ENCODE measurements at regions not wholly inside any gene's neighbourhood (a gene's known extent, or its start where the extent isn't known, plus 50 kb on each side); places are given as distances from the start of the nearest gene placed in this dataset.

DNA sequence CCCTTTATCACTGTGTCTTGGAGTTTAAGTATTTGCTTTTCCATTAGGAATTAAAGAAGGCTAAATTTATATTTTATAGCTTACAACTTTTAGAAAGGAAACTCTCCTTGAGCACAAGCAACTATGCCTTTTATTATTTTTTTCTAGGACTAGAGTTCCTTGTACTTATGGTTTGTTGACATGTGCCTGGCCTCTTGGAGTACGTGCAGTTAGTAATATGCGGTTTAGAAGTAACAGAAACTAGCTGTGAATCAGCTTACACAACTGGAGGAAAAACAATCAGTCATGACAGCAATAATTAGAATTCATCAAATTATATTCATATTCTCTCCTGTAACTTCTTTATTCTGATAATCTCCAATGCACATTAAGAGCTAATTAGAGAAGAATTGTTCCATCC is 428.7 kb downstream of the AEBP2 start:
- DNase-seq (ENCODE audit: low read depth) = peak; percentile 55

DNA sequence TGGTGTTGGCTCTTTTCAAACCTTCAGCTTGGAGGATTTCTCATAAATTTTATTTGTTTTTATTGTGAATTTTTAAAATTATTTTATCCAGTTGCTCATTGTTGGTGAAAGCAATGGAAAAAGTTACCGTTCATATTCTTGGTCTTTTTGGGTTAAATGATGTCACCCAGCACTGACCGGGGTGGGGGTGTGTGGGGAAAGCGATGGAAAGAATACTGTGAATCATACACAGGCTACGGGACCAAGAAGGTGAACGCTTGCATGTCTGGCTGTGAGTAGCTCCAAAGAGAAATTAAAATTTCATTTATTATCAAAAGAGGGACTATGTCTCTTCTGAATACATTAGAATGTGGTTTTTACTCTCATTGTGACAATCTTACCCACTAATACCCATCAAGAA is 430.1 kb downstream of the AEBP2 start:
- no peak for DNase-seq (ENCODE audit: low read depth)

DNA sequence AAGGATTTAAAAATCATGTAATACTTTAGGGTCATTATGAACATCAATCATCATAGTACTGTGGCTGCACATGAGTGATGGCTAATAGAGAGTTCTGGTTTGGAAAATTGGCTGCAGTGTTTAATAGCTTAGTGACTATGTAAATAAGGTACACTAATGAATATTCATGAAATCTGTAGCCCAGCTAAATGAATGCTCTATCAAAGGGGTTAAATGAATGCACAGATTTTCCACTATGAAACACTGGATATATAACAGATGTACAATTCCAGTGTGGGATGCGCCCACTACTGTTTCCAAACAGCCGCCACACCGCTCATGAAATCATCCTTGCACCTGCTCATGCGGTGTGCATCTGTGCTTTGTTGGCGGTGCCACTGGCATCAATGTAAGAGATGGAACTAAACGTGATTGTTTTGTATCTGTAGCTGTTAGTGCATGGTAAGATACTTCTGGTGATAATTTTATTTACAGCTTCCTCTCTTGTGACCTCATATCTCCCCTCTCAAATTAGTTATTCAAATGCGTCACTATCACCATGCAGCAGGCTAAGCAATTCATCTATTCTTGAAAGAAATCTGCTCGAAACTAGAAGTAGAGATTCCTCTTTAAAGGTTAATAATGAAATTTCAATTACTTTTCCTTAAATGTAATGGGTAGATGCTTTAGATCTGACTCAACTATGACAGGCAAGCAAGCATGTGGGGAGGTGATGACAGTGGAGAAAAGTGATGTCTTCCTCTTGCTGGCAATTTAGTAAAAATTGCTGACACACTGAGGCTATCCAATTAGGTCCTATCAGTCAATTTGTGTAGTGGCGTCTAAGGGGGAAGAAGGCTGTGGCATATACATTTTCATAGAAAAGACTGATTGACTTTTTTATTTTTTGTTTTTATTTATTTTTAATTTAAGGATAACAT is 433.6 kb downstream of the AEBP2 start:
- no peak for DNase-seq (ENCODE audit: low read depth)

DNA sequence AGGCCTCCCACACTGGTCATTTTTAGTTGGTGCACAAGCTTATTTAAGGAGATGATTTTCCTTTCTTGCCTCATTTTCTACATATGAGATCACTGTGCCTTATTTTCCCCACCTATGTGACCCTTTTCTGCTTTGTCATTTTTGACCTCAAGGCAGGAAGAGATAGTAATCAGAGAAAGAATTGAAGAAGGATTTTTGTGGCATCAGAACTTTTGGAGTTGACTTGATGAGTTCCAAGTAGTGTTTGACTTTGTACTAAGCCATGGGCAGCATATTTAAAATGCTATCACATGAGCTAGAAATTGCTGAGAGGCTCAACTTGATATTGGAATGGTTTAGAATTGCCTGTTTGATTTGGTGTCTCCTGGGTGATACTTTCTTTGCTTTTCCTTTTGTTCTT is 440.8 kb downstream of the AEBP2 start:
- no peak for DNase-seq (ENCODE audit: low read depth)

DNA sequence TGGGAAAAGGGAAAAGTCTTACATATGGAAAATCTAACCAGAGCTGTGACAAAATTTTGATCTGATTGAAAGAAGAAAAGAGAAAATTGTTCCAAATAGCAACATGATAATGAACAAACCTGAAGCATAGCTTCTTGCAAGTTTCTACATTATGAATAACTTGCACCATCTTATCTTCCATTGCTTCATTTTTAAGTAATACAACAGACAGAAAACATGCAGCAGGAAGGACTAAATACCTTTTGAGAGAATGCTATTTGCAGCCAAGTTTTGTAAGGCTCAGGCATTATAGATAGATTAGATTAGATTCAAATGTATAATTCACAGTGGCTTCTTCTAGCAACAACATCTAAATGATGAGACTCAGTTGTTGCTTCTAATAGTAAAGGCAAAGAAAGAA is 441.4 kb downstream of the AEBP2 start:
- no peak for DNase-seq (ENCODE audit: low read depth)

DNA sequence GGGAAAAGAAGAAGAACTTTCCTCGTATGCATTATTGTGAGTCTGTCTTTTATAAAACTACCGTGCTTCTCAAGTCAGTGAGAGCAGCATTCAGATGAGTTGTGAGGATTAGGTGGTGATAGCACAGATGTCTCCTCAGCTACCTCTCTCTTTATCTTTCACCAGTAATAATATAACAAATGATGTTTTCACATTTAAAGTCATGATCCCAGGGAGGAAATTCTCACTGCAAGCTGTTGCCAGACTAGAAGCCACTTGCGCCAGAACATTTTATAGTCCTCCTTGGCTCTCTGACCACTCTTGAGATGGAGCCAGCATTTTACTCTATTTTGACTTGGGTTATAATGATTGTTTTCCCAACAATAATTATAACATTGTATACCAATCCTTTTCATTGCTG is 443.1 kb downstream of the AEBP2 start:
- DNase-seq (ENCODE audit: low read depth) = no peak

DNA sequence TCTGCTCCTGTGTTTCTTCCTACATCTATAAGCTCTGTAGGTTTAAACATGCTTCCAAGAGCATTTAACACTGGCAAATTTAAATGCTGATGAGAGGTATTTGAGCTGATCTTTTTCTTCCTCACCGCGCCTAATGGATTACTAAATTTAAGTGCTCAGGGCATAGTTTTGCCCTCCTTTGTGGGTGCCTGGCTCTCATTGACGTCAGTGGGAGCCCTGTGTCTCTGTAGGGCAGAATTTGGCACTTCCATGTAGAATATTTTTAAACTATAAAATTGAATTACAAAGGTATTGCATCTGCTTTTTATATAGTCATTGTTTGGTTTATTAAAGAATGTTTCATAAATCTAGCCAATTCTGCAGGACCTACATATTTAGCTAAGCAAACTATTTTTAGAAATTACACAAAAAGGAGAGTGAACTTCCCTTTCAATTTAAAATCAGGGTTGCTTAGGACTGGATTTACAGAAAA is 444.8 kb downstream of the AEBP2 start:
- peak; percentile 26 for DNase-seq (ENCODE audit: low read depth)

DNA sequence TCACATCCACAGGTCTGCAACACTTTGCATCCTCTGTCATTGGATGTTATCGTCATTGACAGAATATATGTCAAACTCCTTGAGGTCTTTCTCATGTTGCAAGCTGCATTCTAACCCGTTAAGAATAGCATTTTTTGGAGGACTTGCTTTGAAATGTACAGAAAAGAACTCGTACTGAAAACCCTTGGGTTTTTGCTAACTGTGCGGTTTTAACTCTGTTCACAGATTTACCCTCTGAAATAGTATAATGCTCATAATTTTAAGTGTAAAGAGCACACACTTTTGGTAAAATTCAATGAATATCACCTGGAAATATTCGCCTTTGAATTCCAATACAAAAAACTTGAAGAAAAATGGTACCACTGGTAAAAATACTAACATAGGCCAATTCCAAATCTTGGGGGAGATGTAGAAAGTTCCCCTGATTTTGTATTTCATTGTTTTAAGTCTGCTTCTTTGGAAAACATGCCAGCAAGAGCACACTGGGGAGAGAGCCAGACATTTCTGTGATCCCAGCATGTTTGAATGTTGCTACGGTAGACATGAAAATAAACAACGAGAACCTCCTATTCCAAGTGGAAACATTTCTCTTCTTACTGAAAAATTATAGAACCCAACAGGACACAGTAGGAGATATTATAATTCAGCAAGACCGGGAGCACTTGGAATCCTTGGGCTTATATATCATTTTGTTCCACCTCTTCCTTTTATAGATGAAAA is 446.0 kb downstream of the AEBP2 start:
- no peak for DNase-seq (ENCODE audit: low read depth)

DNA sequence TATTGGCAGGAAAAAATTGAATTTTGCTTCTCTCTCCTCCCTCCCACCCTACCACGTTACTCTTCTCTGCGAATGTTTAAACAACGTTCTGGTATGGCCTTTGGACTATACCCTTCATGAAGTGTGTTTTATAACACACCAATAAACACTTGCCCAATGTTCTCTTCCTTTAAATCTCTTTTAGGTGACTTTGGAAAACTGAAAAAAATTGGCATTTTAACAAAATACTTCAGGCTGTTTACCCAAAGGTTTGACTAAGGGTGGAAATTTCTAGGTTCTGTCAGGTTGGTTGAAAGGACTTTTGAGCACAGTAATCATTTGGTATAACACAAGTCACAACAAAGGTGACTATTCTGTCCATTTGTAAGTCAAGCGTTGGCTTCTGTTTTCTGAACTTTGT is 446.8 kb downstream of the AEBP2 start:
- DNase-seq (ENCODE audit: low read depth) = no peak

DNA sequence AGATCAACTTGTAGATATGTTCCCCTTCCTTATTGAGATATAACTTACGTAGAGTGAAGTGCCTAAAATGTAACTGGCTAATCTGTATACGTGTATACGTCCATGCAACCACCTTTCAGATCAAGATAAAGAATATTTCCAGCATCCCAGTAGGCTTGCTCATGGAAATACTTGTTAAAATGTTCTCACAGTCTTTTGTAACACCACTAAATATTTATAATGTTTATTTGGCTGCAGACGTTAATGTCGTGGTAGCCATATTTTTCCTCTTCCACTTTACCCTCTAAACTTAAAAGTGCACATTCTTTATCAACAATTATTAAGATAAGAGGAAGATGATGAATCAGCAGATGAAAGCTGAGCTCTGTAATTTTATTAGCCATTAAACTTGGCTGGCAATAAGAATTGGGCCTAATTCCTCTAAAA is 447.4 kb downstream of the AEBP2 start:
- no peak for DNase-seq (ENCODE audit: low read depth)

DNA sequence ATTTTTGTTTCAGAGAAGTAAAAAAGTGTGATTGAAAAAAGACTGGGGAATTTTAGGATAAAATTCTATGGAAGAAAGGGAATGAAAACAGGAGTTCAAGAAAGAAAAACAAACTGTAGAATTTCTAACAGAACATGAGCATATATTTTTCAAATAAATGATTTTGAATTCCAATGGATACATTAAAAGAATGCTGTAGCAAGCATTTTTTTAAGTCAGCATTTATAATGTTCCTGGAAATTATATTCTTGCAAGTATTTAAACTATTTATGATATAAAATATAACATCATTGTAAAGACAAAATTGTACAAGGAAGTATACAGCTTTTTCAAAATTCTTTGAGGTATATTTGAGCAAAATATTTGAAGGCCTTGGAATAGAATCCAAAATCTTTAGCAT is 450.7 kb downstream of the AEBP2 start:
- DNase-seq (ENCODE audit: low read depth) = no peak

DNA sequence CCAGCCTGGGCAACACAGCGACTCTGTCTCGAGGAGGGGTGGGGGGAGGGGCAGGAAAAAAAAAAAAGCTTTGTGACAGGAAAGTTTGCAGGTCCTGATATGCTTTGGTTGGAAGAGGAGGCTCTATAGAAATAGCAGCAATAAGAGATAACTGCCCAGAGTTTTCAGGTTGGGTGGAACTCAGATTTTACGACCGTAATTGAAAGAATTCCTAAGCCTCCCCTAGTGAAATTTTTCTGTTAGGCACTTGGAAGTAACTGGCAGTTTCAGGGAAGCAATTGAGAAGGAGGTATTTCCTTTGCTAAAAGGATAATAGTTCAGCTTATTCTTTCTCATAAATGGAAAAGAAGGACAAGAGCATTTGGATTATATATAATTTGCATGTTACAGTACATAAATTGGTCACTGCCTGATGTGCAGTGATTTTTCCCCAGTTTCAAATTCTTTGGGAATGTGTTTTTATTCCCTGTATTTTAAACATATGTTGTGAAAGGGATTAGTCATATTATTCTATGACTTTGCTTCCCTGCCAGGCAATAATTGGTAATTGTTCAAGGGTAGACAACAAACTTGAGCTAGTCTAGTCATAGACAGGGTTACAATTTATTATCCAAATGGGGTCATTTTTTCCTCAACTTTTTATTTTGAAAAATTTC is 452.8 kb downstream of the AEBP2 start:
- DNase-seq (ENCODE audit: low read depth) = peak; percentile 29

DNA sequence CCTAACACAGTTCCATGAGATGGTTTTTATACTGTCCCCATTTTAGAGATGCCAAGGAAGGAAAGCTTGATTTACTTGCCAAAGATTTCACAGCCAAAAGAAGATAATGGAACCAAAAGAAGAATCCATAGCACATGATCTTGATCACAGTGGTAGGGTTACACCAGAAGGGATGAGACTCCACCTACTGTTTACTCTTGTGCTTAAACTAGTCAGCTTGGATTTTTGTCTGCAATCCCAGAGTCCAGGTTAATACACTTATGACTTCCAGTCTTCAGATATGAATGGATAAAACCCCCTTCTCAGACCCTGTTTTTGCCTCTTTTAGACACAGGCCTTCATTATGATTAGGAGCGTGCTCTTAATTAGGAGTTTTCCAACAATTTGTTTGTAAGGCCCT is 454.2 kb downstream of the AEBP2 start:
- DNase-seq (ENCODE audit: low read depth) = peak; percentile 41

DNA sequence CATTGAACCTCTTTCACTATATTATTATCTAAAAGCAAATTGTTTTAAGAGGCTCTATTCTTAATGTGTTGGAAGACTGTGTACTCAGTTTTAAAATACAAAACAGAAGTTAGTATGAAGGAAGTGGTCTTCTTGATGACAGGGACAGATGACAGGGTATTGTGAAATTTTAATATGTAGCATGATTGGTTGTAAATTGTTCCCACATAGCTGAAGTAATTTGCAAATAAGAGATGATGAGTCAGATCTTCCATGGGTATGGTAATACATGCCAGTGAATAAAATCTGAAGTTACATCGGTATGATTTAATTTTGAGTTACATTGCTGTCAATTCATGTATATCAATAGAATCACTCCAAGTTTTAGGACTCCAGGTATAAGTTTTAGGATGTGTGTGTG is 454.8 kb downstream of the AEBP2 start:
- DNase-seq (ENCODE audit: low read depth) = peak; percentile 54

DNA sequence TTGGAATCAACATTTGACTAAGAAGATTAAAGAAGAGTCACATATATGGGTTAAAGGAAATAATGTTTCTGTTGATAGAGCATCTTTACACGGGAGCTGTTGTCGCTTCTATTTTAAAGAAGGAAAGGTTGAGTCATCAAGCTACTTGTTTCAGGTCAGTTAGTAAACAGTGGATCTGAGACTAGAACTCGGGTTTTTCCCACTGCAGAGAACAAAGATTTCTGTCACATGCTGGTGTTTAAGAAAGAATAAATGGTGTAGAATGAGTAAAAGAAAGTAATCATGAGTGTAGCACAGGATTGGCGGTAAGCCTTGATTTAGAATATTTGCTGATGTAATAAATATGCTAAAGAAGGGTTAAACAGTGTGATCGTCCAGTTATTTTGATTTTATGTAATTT is 455.5 kb downstream of the AEBP2 start:
- DNase-seq (ENCODE audit: low read depth) = peak; percentile 23

DNA sequence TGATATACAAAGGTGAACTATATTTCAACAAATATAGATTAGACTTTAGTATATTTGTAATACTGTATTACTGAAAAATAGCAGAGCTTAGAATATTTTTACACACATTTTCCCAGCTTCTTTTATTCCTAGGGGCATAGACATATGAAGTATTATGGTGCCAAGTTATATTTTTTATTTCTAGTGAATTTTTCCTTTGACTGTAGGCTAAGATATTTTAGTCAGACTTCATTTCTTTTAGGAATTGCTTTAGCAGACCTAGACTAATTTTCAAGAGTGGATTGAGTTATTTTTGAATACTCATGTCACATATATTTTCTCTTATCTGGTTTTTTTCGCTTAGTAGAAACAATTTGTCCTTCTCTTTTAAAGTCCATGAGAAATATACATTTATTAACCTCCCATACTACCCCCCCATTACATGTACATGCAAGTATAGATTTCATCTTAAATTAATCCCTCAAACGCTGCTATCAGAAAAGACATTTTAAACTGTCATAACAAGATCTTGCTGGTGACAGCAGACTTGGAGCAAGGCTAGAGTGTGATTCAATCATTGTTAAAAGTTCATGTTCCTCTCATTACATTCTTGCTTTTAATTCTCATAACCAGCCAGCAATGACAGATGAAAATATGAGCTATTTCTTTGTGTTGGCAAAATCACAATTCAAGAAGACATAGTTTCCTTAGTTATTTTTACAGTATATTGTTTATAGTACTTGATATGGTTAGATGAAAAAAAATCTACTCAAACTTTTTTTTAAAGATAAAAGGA is 456.1 kb downstream of the AEBP2 start:
- no peak for DNase-seq (ENCODE audit: low read depth)

DNA sequence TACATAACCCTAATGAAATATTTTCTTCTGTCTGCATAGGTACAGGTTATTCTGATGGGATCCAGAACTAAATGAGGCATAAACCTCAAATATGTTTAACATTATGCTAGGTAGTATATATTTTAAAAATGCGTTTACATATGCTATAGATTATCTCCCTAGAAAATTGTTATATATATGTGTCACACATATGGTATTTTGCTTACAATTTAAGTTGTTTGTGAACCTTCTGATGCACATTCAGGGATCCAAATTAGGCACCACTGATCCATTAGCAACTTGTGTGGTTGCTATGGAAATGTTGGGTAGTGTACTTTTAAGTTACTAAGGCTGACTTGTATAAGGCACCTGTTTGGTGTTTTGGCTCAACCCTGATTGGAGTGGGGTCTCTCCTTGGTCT is 456.7 kb downstream of the AEBP2 start:
- DNase-seq (ENCODE audit: low read depth) = no peak

DNA sequence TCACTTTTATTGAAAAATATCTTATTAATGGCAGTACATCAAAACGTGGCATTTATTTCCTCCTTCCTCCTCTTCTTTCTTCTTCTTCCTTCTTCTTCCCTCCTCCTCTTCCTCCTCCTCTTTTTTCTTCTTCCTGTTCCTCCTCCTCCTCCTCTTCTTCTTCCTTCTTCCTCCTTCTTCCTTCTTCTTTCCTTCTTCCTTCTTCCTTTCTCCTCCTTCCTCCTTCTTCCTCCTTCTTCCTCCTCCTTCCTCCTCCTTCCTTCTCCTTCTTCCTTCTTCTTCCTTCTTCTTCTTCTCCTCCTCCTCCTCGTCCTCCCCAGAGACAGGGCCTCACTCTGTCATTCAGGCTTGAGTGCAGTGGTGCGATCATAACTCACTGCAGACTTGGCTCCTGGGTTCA is 457.2 kb downstream of the AEBP2 start:
- no peak for DNase-seq (ENCODE audit: low read depth)

DNA sequence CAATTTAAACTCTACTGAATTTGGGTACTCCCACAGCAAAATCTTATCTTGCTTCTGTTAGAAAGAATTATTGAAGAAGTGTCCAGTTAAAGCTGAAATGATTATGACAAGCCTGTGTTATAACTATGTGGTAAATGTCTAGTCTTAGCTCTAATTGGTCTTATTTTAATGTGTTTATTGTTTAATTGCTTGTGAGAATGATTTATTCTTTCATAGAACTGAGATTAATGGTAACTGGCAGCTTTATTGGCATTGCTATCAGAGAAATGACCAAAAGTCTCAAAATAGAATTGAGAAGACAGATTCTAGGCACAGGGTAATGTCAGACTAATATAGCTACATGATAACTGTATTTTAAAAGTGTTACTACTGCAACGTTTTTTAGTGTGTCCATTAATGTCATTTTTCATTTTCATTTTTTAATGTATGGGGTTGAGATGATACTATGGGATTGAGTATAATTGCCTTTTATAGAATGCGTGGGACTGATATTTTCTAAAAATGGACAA is 458.7 kb downstream of the AEBP2 start:
- DNase-seq (ENCODE audit: low read depth) = no peak

DNA sequence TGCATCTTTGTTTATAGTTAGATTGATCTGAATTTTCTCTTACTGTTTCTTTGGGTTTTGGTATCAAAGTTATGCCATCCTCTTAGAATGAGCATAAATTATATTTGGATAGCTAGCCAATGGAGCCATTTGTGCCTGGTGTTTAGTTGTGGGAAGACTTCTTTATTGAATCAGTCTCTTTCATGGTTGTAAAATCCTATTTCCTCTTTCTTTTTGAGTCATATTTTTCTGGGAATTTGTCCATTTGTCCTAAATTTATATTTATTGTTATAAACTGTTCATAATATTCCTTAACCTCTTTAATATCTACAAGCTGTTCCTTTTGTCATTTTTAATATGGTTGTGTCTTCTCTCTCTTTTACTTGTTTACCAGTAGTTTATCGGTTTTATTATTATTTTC is 462.5 kb downstream of the AEBP2 start:
- no peak for DNase-seq (ENCODE audit: low read depth)

DNA sequence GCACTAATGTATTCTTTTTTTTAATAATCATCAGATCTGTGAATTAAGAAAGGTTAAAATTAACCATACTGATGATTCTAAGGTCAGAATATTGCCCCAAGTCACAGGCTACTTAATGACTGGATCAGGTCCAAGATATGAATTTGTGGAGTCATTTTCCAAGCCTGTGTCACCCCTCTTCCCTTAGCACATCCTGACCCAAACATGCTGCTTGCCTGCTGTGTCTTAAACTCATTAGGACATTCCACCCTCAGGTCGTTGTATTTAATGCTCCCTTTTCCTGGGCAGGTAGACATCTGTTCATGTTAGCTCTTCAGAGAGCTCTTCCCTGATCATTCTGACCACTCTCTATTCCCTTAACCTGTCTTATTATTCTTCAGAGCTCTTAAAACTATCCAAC is 463.5 kb upstream of the PDE3A start:
- DNase-seq (ENCODE audit: low read depth) = no peak

DNA sequence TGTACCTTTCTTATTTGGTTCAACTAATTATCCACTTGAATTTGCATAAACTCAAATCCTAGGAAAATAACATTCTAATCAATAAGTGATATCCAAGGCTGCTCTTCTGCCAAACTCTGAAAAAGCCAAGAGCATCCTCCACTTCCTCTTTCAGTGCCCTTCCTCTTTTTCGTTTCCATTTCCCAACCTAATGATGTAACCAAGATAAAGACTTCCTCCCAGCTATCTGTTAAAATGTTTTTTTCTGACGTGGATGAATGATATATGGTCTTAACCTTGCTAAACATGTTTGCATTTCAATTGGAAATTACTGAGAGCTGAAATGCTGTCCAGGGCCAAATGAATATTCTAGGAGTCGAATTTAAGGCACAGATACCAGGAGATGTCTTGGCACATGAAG is 459.5 kb upstream of the PDE3A start:
- DNase-seq (ENCODE audit: low read depth) = no peak
